HG02970 (cell line): ENCODE measurements at regions not wholly inside any gene's neighbourhood (a gene's known extent, or its start where the extent isn't known, plus 50 kb on each side); places are given as distances from the start of the nearest gene placed in this dataset.

ENCODE experiments used
- ATAC-seq: cut with Tn5 transposase; IDR thresholded peaks from one replicate; pipeline ENCODE4 v1.9.1; 2021; ENCODE audit warnings: mild to moderate bottlenecking, moderate library complexity, moderate number of reproducible peaks; ENCODE audit not compliant: unreplicated experiment, low FRiP score

GRCh38 chr7:80082213-80082612 lies 52.4 kb upstream of the GNAI1 start:
- no peak for ATAC-seq

- no peak for ATAC-seq
Observed at GRCh38 chr7:80078886-80079285, 55.7 kb upstream of the GNAI1 start.

- no peak for ATAC-seq
Observed at GRCh38 chr7:80078159-80078731, 56.4 kb upstream of the GNAI1 start.

GRCh38 chr7:80070391-80070790 lies 64.2 kb upstream of the GNAI1 start:
- no peak for ATAC-seq

GRCh38 chr7:80066639-80067038 lies 68.0 kb upstream of the GNAI1 start:
- no peak for ATAC-seq

GRCh38 chr7:80063834-80064233 lies 70.8 kb upstream of the GNAI1 start:
- ATAC-seq = no peak

- ATAC-seq = no peak
Observed at GRCh38 chr7:80060218-80060806, 74.3 kb upstream of the GNAI1 start.

GRCh38 chr7:80057488-80057887 lies 77.1 kb upstream of the GNAI1 start:
- no peak for ATAC-seq

- ATAC-seq = no peak
Observed at GRCh38 chr7:80054356-80054755, 80.3 kb upstream of the GNAI1 start.

- no peak for ATAC-seq
Observed at GRCh38 chr7:80053124-80053523, 81.5 kb upstream of the GNAI1 start.

- ATAC-seq = no peak
Observed at GRCh38 chr7:80047856-80048459, 86.7 kb upstream of the GNAI1 start.

GRCh38 chr7:80047032-80047431 lies 87.6 kb upstream of the GNAI1 start:
- no peak for ATAC-seq

- no peak for ATAC-seq
Observed at GRCh38 chr7:80044796-80045195, 89.8 kb upstream of the GNAI1 start.

GRCh38 chr7:80040752-80041151 lies 93.9 kb upstream of the GNAI1 start:
- ATAC-seq = no peak

- ATAC-seq = no peak
Observed at GRCh38 chr7:80040335-80040734, 94.3 kb upstream of the GNAI1 start.

GRCh38 chr7:80039251-80039884 lies 95.3 kb upstream of the GNAI1 start:
- no peak for ATAC-seq

- ATAC-seq = no peak
Observed at GRCh38 chr7:80037689-80038088, 96.9 kb upstream of the GNAI1 start.

GRCh38 chr7:80036107-80036506 lies 98.5 kb upstream of the GNAI1 start:
- no peak for ATAC-seq

- no peak for ATAC-seq
Observed at GRCh38 chr7:80028717-80029116, 105.9 kb upstream of the GNAI1 start.

GRCh38 chr7:80027611-80028173 lies 106.9 kb upstream of the GNAI1 start:
- ATAC-seq = no peak

GRCh38 chr7:80026766-80027165 lies 107.9 kb upstream of the GNAI1 start:
- no peak for ATAC-seq
